IMR-90 (cell line): ENCODE measurements at regions not wholly inside any gene's neighbourhood (a gene's known extent, or its start where the extent isn't known, plus 50 kb on each side); places are given as distances from the start of the nearest gene placed in this dataset.

Source experiments
- ATAC-seq: fragments of 200-7000 bp; cut with Tn5 transposase; 2 replicates; pipeline ENCODE4 v1.9.1; 2020; ENCODE audit warnings: low read depth, mild to moderate bottlenecking, moderate library complexity
- BruUV-seq: library from RNA; stranded (reverse); fragments of 400-500 nt; replicated peaks from 2 replicates; lab custom pipeline; 2021; lab: Mats Ljungman, UMichigan
- CTCF ChIA-PET: fragments of 300-600 bp; formaldehyde crosslinking; extraction: SDS; loops from one replicate; lab custom pipeline; 2021; ENCODE audit warnings: antibody characterized with exemption; lab: Yijun Ruan, JAX
- POLR2A ChIA-PET: fragments of 300-600 bp; sonication (Branson Sonifier 250); formaldehyde crosslinking; loops from one replicate; lab custom pipeline; 2022; ENCODE audit warnings: antibody characterized with exemption; ENCODE audit not compliant: unreplicated experiment; lab: Charles Lee
- DNase-seq: peaks from one replicate; pipeline ENCODE4 v3.0.0; 2013
- H2AFZ ChIP-seq: replicated peaks from 2 replicates; pipeline ENCODE3; 2013; ENCODE audit warnings: low read length, mild to moderate bottlenecking; ENCODE audit not compliant: poor library complexity
- H2AK5ac ChIP-seq: 2 replicates; pipeline ENCODE4 v1.6.1; 2013; ENCODE audit warnings: low read depth, low read length, inconsistent platforms
- H2AK9ac ChIP-seq: replicated peaks from 2 replicates; pipeline ENCODE3; 2013; ENCODE audit warnings: mild to moderate bottlenecking, low read depth, low read length, moderate library complexity; ENCODE audit not compliant: poor library complexity
- H2BK120ac ChIP-seq: 2 replicates; pipeline ENCODE4 v1.6.1; 2013; ENCODE audit warnings: low read depth, low read length, inconsistent platforms
- H2BK15ac ChIP-seq: 3 replicates; pipeline ENCODE4 v1.6.1; 2013; ENCODE audit warnings: low read depth, low read length, inconsistent platforms
- H2BK20ac ChIP-seq: 2 replicates; pipeline ENCODE4 v1.6.1; 2013; ENCODE audit warnings: low read depth, mild to moderate bottlenecking, inconsistent platforms, low read length, moderate library complexity
- H2BK5ac ChIP-seq: 2 replicates; pipeline ENCODE4 v1.6.1; 2013; ENCODE audit warnings: mild to moderate bottlenecking, low read depth, low read length, inconsistent platforms; ENCODE audit not compliant: poor library complexity, severe bottlenecking
- H3K14ac ChIP-seq: replicated peaks from 2 replicates; pipeline ENCODE4 v1.6.1; 2013; ENCODE audit warnings: low read depth, low read length, inconsistent platforms
- H3K18ac ChIP-seq: 2 replicates; pipeline ENCODE4 v1.6.1; 2013; ENCODE audit warnings: low read depth, low read length, control low read depth
- H3K23ac ChIP-seq: 2 replicates; pipeline ENCODE4 v1.6.1; 2013; ENCODE audit warnings: low read depth, low read length, inconsistent platforms
- H3K27ac ChIP-seq: 2 replicates; pipeline ENCODE4 v1.5.1; 2013; ENCODE audit warnings: mild to moderate bottlenecking, control low read depth, low read length; ENCODE audit not compliant: insufficient read depth
- H3K27me3 ChIP-seq: 2 replicates; pipeline ENCODE4 v1.6.1; 2013; ENCODE audit warnings: low read length; ENCODE audit not compliant: control insufficient read depth, insufficient read depth
- H3K36me3 ChIP-seq: 2 replicates; pipeline ENCODE4 v1.6.1; 2013; ENCODE audit warnings: low read length, mixed read lengths; ENCODE audit not compliant: control insufficient read depth, insufficient read depth
- H3K4ac ChIP-seq: 2 replicates; pipeline ENCODE4 v1.6.1; 2013; ENCODE audit warnings: low read depth, low read length, inconsistent platforms
- H3K4me1 ChIP-seq: 2 replicates; pipeline ENCODE4 v1.6.1; 2013; ENCODE audit warnings: low read length, mixed read lengths; ENCODE audit not compliant: control insufficient read depth, insufficient read depth
- H3K4me2 ChIP-seq: 2 replicates; pipeline ENCODE4 v1.6.1; 2013; ENCODE audit warnings: low read depth, mild to moderate bottlenecking, control low read depth, low read length, moderate library complexity
- H3K4me3 ChIP-seq: 2 replicates; pipeline ENCODE4 v1.5.1; 2013; ENCODE audit warnings: low read depth, mild to moderate bottlenecking, control low read depth, low read length, moderate library complexity; ENCODE audit not compliant: insufficient read depth
- H3K56ac ChIP-seq: 2 replicates; pipeline ENCODE4 v1.6.1; 2013; ENCODE audit warnings: low read length, inconsistent platforms; ENCODE audit not compliant: insufficient read depth; ENCODE audit errors: extremely low read depth
- H3K79me1 ChIP-seq, 2 experiments: 2 replicates each; pipeline ENCODE4 v1.6.1; 2013; ENCODE audit warnings: low read length in 2 of 2, inconsistent platforms in 1 of 2, low read depth in 1 of 2
- H3K9ac ChIP-seq: 2 replicates; pipeline ENCODE4 v1.6.1; 2013; ENCODE audit warnings: low read depth, low read length, control low read depth
- H3K9me1 ChIP-seq: 2 replicates; pipeline ENCODE4 v1.6.1; 2013; ENCODE audit warnings: low read length, inconsistent platforms; ENCODE audit not compliant: insufficient read depth
- H3K9me3 ChIP-seq: 2 replicates; pipeline ENCODE4 v1.6.1; 2013; ENCODE audit warnings: low read length; ENCODE audit not compliant: control insufficient read depth, insufficient read depth
- H4K20me1 ChIP-seq: 2 replicates; pipeline ENCODE4 v1.6.1; 2013; ENCODE audit warnings: low read length, inconsistent platforms; ENCODE audit not compliant: insufficient read depth
- H4K5ac ChIP-seq: 2 replicates; pipeline ENCODE4 v1.6.1; 2013; ENCODE audit warnings: mild to moderate bottlenecking, low read depth, low read length, control low read depth
- H4K8ac ChIP-seq, 2 experiments: 2 replicates each; pipeline ENCODE4 v1.6.1; 2013; ENCODE audit warnings: low read depth in 2 of 2, low read length in 2 of 2, control low read depth in 1 of 2, inconsistent platforms in 1 of 2
- H4K91ac ChIP-seq: 2 replicates; pipeline ENCODE4 v1.6.1; 2013; ENCODE audit warnings: low read depth, low read length, inconsistent platforms; ENCODE audit not compliant: insufficient read depth
- BHLHE40 ChIP-seq: fragments of 150-350 bp; IDR thresholded peaks from 2 replicates; pipeline ENCODE4 v1.6.1; 2016; ENCODE audit warnings: mild to moderate bottlenecking, low read depth, low read length
- CEBPB ChIP-seq: IDR thresholded peaks from 2 replicates; pipeline ENCODE4 v1.6.1; 2012; ENCODE audit warnings: low read depth, low read length, improper control_type of control experiment
- CHD1 ChIP-seq: IDR thresholded peaks from 2 replicates; pipeline ENCODE4 v1.6.1; 2012; ENCODE audit warnings: low read depth, low read length, improper control_type of control experiment
- CTCF ChIP-seq: conservative IDR thresholded peaks from 2 replicates; pipeline ENCODE4 v1.5.1; 2012; ENCODE audit warnings: mild to moderate bottlenecking, low read depth, low read length, improper control_type of control experiment
- ELK1 ChIP-seq: fragments of 150-350 bp; IDR thresholded peaks from 2 replicates; pipeline ENCODE4 v1.6.1; 2016; ENCODE audit warnings: low read depth, mild to moderate bottlenecking, low read length, moderate library complexity, borderline replicate concordance
- MAFK ChIP-seq: IDR thresholded peaks from 2 replicates; pipeline ENCODE4 v1.6.1; 2012; ENCODE audit warnings: low read depth, low read length, improper control_type of control experiment
- MAZ ChIP-seq: IDR thresholded peaks from 2 replicates; pipeline ENCODE4 v1.6.1; 2012; ENCODE audit warnings: low read depth, mild to moderate bottlenecking, low read length, improper control_type of control experiment, moderate library complexity, borderline replicate concordance
- MXI1 ChIP-seq: IDR thresholded peaks from 2 replicates; pipeline ENCODE4 v1.6.1; 2012; ENCODE audit warnings: low read depth, mild to moderate bottlenecking, low read length, moderate library complexity, borderline replicate concordance
- POLR2A ChIP-seq: IDR thresholded peaks from 2 replicates; pipeline ENCODE4 v1.6.1; 2012; ENCODE audit warnings: mild to moderate bottlenecking, low read depth, low read length
- RAD21 ChIP-seq: IDR thresholded peaks from 2 replicates; pipeline ENCODE4 v1.6.1; 2012; ENCODE audit warnings: low read length, improper control_type of control experiment
- USF2 ChIP-seq: fragments of 150-350 bp; IDR thresholded peaks from 2 replicates; pipeline ENCODE4 v1.6.1; 2017; ENCODE audit warnings: mild to moderate bottlenecking, antibody characterized with exemption, low read length, low read depth
- dilution Hi-C: fragments of 300-500 bp; cut with HindIII; formaldehyde crosslinking; loops from one replicate; pipeline ENCODE4 v1.14.3; 2018; ENCODE audit warnings: low sequenced_read_pairs; ENCODE audit not compliant: unreplicated experiment
- in situ Hi-C: fragments of 300-500 bp; cut with MboI; formaldehyde crosslinking; loops from 3 replicates; pipeline ENCODE4 v1.14.3; 2019; ENCODE audit warnings: low sequenced_read_pairs, inconsistent platforms, mixed read lengths
- intact Hi-C: fragments of 100-400 bp; cut with micrococcal nuclease; formaldehyde crosslinking; loops from 2 replicates; pipeline ENCODE4 v1.10.0; 2022

- in situ Hi-C loops (no loop called here), intact Hi-C loops (no loop called here), dilution Hi-C loops (no loop called here)
- no peak for DNase-seq
- no peak overlapping the region for H3K4me3 ChIP-seq
- H2AK9ac ChIP-seq = no peak overlapping the region
- H3K9me3 ChIP-seq = no peaks in the 10 kb centered on the region
- H3K27ac ChIP-seq = no peak overlapping the region
- ChIA-PET POLR2A (no interaction called here), CTCF (no interaction called here)
- H3K36me3 ChIP-seq = no peaks in the 10 kb centered on the region
- no peaks in the 10 kb centered on the region for H3K27me3 ChIP-seq
- no peaks in the 10 kb centered on the region for H4K20me1 ChIP-seq
- no peaks in the 10 kb centered on the region for H3K9me1 ChIP-seq
- H3K56ac ChIP-seq = no peak overlapping the region
- no peak overlapping the region for H3K4me2 ChIP-seq
- TF ChIP-seq MXI1 = no peak
- no peak for TF ChIP-seq ELK1
- TF ChIP-seq MAZ = no peak
- no peak for TF ChIP-seq CEBPB
- no peak for TF ChIP-seq RAD21
- no peak for TF ChIP-seq USF2
- no peak for TF ChIP-seq BHLHE40
- TF ChIP-seq POLR2A = no peak
- no peak for TF ChIP-seq CTCF
- TF ChIP-seq CHD1 = no peak
- TF ChIP-seq MAFK = no peak
- no peak for ATAC-seq
- H3K14ac ChIP-seq = no peak overlapping the region
- H3K79me1 ChIP-seq = no peaks in the 10 kb centered on the region
- no peaks in the 10 kb centered on the region for H3K4me1 ChIP-seq
- no peak overlapping the region for H3K18ac ChIP-seq
- H3K9ac ChIP-seq = no peak overlapping the region
- H4K8ac ChIP-seq = no peak overlapping the region
- no peak overlapping the region for H2AK5ac ChIP-seq
- H2BK20ac ChIP-seq = no peak overlapping the region
- no peak overlapping the region for H2BK120ac ChIP-seq
- H3K23ac ChIP-seq = no peak overlapping the region
- no peak overlapping the region for H2BK15ac ChIP-seq
- no peak overlapping the region for H3K4ac ChIP-seq
- H2AFZ ChIP-seq = no peak overlapping the region
- no peak overlapping the region for H2BK5ac ChIP-seq
- H4K91ac ChIP-seq = no peak overlapping the region
- no TSS peak for BruUV-seq
- H4K5ac ChIP-seq = no peak overlapping the region
Measured at GRCh38 chr18:39276764-39277163, 1711.2 kb upstream of the CELF4 start.
